DMS53 treated with DMSO at 0.1 percent for 48 hours (cell line): ENCODE measurements at regions not wholly inside any gene's neighbourhood (a gene's known extent, or its start where the extent isn't known, plus 50 kb on each side); places are given as distances from the start of the nearest gene placed in this dataset.

ENCODE experiments used
- DNase-seq: peaks from one replicate; lab custom pipeline; 2025; ENCODE audit not compliant: unreplicated experiment; lab: John Stamatoyannopoulos, UW

- no peak for DNase-seq
These were observed 178.8 kb upstream of the NXPH2 start for GRCh38 chr2:138959031-138959430.

GRCh38 chr2:138956116-138956515 lies 175.9 kb upstream of the NXPH2 start:
- DNase-seq, result no peak

GRCh38 chr2:138950486-138950885 lies 170.3 kb upstream of the NXPH2 start:
- no peak for DNase-seq

GRCh38 chr2:138949517-138949916 lies 169.3 kb upstream of the NXPH2 start:
- no peak for DNase-seq

GRCh38 chr2:138948070-138948539 lies 167.9 kb upstream of the NXPH2 start:
- no peak for DNase-seq

- no peak for DNase-seq
These were observed 163.3 kb upstream of the NXPH2 start for GRCh38 chr2:138943470-138943869.

GRCh38 chr2:138942466-138942865 lies 162.3 kb upstream of the NXPH2 start:
- DNase-seq, result peak; percentile 13

GRCh38 chr2:138931284-138932256 lies 151.4 kb upstream of the NXPH2 start:
- no peak for DNase-seq

- DNase-seq, result no peak
These were observed 150.4 kb upstream of the NXPH2 start for GRCh38 chr2:138930571-138930970.

GRCh38 chr2:138928374-138929021 lies 148.3 kb upstream of the NXPH2 start:
- DNase-seq, result no peak

- peak; percentile 0 for DNase-seq
These were observed 142.9 kb upstream of the NXPH2 start for GRCh38 chr2:138922973-138923563.

GRCh38 chr2:138919120-138919747 lies 139.0 kb upstream of the NXPH2 start:
- no peak for DNase-seq

- DNase-seq, result no peak
These were observed 130.2 kb upstream of the NXPH2 start for GRCh38 chr2:138910427-138910826.

GRCh38 chr2:138906549-138906948 lies 126.4 kb upstream of the NXPH2 start:
- DNase-seq, result no peak

GRCh38 chr2:138902239-138902871 lies 122.2 kb upstream of the NXPH2 start:
- no peak for DNase-seq

GRCh38 chr2:138901530-138901929 lies 121.3 kb upstream of the NXPH2 start:
- DNase-seq, result no peak

GRCh38 chr2:138898855-138899254 lies 118.7 kb upstream of the NXPH2 start:
- no peak for DNase-seq

GRCh38 chr2:138897274-138897673 lies 117.1 kb upstream of the NXPH2 start:
- DNase-seq, result no peak

- no peak for DNase-seq
These were observed 113.6 kb upstream of the NXPH2 start for GRCh38 chr2:138893746-138894145.

- no peak for DNase-seq
These were observed 100.9 kb upstream of the NXPH2 start for GRCh38 chr2:138881126-138881525.

- DNase-seq, result no peak
These were observed 99.7 kb upstream of the NXPH2 start for GRCh38 chr2:138879931-138880330.
